ENCODE measurements at regions not wholly inside any gene's neighbourhood (a gene's known extent, or its start where the extent isn't known, plus 50 kb on each side); places are given as distances from the start of the nearest gene placed in this dataset.
A peak's percentile ranks its signal among the peaks of the same experiment; 100 is the strongest.

GRCh38 chr12:33671676-33672075, 232.1 kb upstream of the SYT10 start:
- no peak overlapping the region for H3K4me3 ChIP-seq (ENCODE audit: low read length)
- H3F3A ChIP-seq (ENCODE audit: insufficient read depth, low read length, poor library complexity, severe bottlenecking): no peaks in the 10 kb centered on the region
- H3K9me3 ChIP-seq (ENCODE audit: low read length): no peaks in the 10 kb centered on the region
- no peaks in the 10 kb centered on the region for H3K36me3 ChIP-seq (ENCODE audit: insufficient read depth, low read length)
- no peaks in the 10 kb centered on the region for H3K79me2 ChIP-seq (replicated peaks; ENCODE audit: insufficient read depth, low read length)
- peak overlapping the region; percentile 91 for H3K27ac ChIP-seq (ENCODE audit: low read length)
- H3K9ac ChIP-seq (ENCODE audit: low read length): no peak overlapping the region
- no peaks in the 10 kb centered on the region for H3K27me3 ChIP-seq (ENCODE audit: insufficient read depth, low read depth, low read length)
- no peak overlapping the region for H3K4me2 ChIP-seq (ENCODE audit: low read length)
- no peaks in the 10 kb centered on the region for H4K20me1 ChIP-seq (ENCODE audit: insufficient read depth)
- H2AFZ ChIP-seq (ENCODE audit: low read depth, low read length): no peak overlapping the region
- no peaks in the 10 kb centered on the region for H3K9me2 ChIP-seq (ENCODE audit: insufficient read depth, low read length)
- no peak for TF ChIP-seq SMC3 (conservative IDR thresholded peaks at IDR 0.05; ENCODE audit: poor library complexity)
- TF ChIP-seq POLR2AphosphoS5 (IDR thresholded peaks at IDR 0.05): no peak
- TF ChIP-seq, protein P1, sequence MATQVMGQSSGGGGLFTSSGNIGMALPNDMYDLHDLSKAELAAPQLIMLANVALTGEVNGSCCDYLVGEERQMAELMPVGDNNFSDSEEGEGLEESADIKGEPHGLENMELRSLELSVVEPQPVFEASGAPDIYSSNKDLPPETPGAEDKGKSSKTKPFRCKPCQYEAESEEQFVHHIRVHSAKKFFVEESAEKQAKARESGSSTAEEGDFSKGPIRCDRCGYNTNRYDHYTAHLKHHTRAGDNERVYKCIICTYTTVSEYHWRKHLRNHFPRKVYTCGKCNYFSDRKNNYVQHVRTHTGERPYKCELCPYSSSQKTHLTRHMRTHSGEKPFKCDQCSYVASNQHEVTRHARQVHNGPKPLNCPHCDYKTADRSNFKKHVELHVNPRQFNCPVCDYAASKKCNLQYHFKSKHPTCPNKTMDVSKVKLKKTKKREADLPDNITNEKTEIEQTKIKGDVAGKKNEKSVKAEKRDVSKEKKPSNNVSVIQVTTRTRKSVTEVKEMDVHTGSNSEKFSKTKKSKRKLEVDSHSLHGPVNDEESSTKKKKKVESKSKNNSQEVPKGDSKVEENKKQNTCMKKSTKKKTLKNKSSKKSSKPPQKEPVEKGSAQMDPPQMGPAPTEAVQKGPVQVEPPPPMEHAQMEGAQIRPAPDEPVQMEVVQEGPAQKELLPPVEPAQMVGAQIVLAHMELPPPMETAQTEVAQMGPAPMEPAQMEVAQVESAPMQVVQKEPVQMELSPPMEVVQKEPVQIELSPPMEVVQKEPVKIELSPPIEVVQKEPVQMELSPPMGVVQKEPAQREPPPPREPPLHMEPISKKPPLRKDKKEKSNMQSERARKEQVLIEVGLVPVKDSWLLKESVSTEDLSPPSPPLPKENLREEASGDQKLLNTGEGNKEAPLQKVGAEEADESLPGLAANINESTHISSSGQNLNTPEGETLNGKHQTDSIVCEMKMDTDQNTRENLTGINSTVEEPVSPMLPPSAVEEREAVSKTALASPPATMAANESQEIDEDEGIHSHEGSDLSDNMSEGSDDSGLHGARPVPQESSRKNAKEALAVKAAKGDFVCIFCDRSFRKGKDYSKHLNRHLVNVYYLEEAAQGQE (IDR thresholded peaks at IDR 0.05; ENCODE audit: borderline replicate concordance): no peak
- TF ChIP-seq, protein P2, sequence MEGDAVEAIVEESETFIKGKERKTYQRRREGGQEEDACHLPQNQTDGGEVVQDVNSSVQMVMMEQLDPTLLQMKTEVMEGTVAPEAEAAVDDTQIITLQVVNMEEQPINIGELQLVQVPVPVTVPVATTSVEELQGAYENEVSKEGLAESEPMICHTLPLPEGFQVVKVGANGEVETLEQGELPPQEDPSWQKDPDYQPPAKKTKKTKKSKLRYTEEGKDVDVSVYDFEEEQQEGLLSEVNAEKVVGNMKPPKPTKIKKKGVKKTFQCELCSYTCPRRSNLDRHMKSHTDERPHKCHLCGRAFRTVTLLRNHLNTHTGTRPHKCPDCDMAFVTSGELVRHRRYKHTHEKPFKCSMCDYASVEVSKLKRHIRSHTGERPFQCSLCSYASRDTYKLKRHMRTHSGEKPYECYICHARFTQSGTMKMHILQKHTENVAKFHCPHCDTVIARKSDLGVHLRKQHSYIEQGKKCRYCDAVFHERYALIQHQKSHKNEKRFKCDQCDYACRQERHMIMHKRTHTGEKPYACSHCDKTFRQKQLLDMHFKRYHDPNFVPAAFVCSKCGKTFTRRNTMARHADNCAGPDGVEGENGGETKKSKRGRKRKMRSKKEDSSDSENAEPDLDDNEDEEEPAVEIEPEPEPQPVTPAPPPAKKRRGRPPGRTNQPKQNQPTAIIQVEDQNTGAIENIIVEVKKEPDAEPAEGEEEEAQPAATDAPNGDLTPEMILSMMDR (IDR thresholded peaks at IDR 0.05; ENCODE audit: poor library complexity, severe bottlenecking): no peak
- no peak for TF ChIP-seq TAF1 (IDR thresholded peaks at IDR 0.05; ENCODE audit: low read depth)
- TF ChIP-seq EP300 (conservative IDR thresholded peaks at IDR 0.05; ENCODE audit: poor library complexity, severe bottlenecking): no peak
- no peak for TF ChIP-seq RAD21 (conservative IDR thresholded peaks at IDR 0.05)
- no peak for TF ChIP-seq MXI1 (conservative IDR thresholded peaks at IDR 0.05; ENCODE audit: poor library complexity, severe bottlenecking)
- TF ChIP-seq EZH2 (IDR thresholded peaks at IDR 0.05; ENCODE audit: borderline replicate concordance, insufficient read depth, low read length, poor library complexity, severe bottlenecking): no peak

GRCh38 chr12:33672836-33673577, 233.4 kb upstream of the SYT10 start:
- H3K36me3 ChIP-seq (ENCODE audit: insufficient read depth, low read length): no peaks in the 10 kb centered on the region
- H3K4me3 ChIP-seq (ENCODE audit: low read length): peak overlapping the region; percentile 29
- no peaks in the 10 kb centered on the region for H4K20me1 ChIP-seq (ENCODE audit: insufficient read depth)
- no peaks in the 10 kb centered on the region for H3K27me3 ChIP-seq (ENCODE audit: insufficient read depth, low read depth, low read length)
- peak overlapping the region; percentile 91 for H3K27ac ChIP-seq (ENCODE audit: low read length)
- H3K9me2 ChIP-seq (ENCODE audit: insufficient read depth, low read length): no peaks in the 10 kb centered on the region
- H3K9me3 ChIP-seq (ENCODE audit: low read length): no peaks in the 10 kb centered on the region
- no peaks in the 10 kb centered on the region for H3K79me2 ChIP-seq (replicated peaks; ENCODE audit: insufficient read depth, low read length)
- TF ChIP-seq, protein P1 (IDR thresholded peaks at IDR 0.05; ENCODE audit: borderline replicate concordance): peak; percentile 99
- no peak for TF ChIP-seq TAF1 (IDR thresholded peaks at IDR 0.05; ENCODE audit: low read depth)
- peak; percentile 36 for TF ChIP-seq RAD21 (conservative IDR thresholded peaks at IDR 0.05)
- TF ChIP-seq, protein P2 (IDR thresholded peaks at IDR 0.05; ENCODE audit: poor library complexity, severe bottlenecking): no peak
- TF ChIP-seq POLR2AphosphoS5 (IDR thresholded peaks at IDR 0.05): peak; percentile 62
- TF ChIP-seq SMC3 (conservative IDR thresholded peaks at IDR 0.05; ENCODE audit: poor library complexity): peak; percentile 18
- TF ChIP-seq MXI1 (conservative IDR thresholded peaks at IDR 0.05; ENCODE audit: poor library complexity, severe bottlenecking): no peak
- peak; percentile 79 for TF ChIP-seq EP300 (conservative IDR thresholded peaks at IDR 0.05; ENCODE audit: poor library complexity, severe bottlenecking)
- peak overlapping the region; percentile 32 for H3K4me2 ChIP-seq (ENCODE audit: low read length)
- no peaks in the 10 kb centered on the region for H3F3A ChIP-seq (ENCODE audit: insufficient read depth, low read length, poor library complexity, severe bottlenecking)
- peak overlapping the region; percentile 56 for H3K9ac ChIP-seq (ENCODE audit: low read length)
- no peak overlapping the region for H2AFZ ChIP-seq (ENCODE audit: low read depth, low read length)

Measured in neural cell (in vitro differentiated cells).